ENCODE measurements at regions not wholly inside any gene's neighbourhood (a gene's known extent, or its start where the extent isn't known, plus 50 kb on each side); places are given as distances from the start of the nearest gene placed in this dataset.

- no peak for TF ChIP-seq CTCF (IDR thresholded peaks at IDR 0.05)
- TF ChIP-seq POLR2A (IDR thresholded peaks at IDR 0.05) = no peak
These were observed 210.0 kb downstream of the KLHL4 start for GRCh38 chrX:87727620-87728019.

Measured in lower leg skin (tissue), 3 donors.